ENCODE measurements at regions not wholly inside any gene's neighbourhood (a gene's known extent, or its start where the extent isn't known, plus 50 kb on each side); places are given as distances from the start of the nearest gene placed in this dataset.
"Not testable (repeated sequence)": the region's sequence is repeated elsewhere in the genome, so short reads cannot be mapped to it uniquely, and the experiment has no call there.

- DNase-seq (ENCODE audit: low spot score): no peak
These were observed 1506.8 kb upstream of the B3GALT2 start for GRCh38 chr1:194693244-194693643.

GRCh38 chr1:194684636-194685035 lies 1498.2 kb upstream of the B3GALT2 start:
- no peak for DNase-seq (ENCODE audit: low spot score)

DNA sequence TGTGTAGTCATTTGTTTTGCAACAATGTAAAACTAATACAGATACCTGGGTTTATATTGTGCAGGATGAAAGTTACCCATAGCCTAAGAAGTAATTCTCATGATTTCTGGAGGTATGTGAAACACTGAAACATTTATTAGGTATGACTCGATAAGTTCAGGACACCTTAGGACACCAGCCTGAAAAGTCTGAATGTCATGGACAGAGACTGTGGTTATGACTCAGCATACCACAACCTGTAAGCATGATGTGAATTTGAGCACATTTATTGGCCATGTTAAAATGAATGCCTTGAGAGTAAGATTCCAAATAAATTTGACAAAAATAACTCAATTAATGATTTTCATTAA lies 1471.7 kb upstream of the B3GALT2 start:
- no peak for DNase-seq (ENCODE audit: low spot score)

DNA sequence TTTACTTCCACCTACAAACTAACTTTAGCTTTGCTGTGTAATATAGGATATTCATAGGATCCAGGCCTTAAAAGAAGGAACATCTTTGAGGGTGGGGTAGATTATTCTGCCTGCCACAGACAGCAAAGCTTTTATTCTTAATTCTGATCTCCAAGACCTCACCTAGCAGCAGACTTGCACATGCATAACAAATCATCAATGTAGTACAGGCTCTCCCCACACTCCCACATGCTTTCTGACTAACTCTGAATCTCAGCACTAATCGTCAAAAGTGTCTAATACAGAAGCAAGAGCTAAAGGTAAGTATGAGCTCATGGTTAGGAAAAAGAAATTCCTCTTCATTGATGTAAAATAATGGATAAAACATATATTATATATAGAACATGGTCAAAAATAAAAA lies 1468.5 kb upstream of the B3GALT2 start:
- DNase-seq (ENCODE audit: low spot score): no peak

GRCh38 chr1:194653385-194653784 lies 1467.0 kb upstream of the B3GALT2 start:
- DNase-seq (ENCODE audit: low spot score): no peak

GRCh38 chr1:194647118-194647517 lies 1460.7 kb upstream of the B3GALT2 start:
- no peak for DNase-seq (ENCODE audit: low spot score)

DNA sequence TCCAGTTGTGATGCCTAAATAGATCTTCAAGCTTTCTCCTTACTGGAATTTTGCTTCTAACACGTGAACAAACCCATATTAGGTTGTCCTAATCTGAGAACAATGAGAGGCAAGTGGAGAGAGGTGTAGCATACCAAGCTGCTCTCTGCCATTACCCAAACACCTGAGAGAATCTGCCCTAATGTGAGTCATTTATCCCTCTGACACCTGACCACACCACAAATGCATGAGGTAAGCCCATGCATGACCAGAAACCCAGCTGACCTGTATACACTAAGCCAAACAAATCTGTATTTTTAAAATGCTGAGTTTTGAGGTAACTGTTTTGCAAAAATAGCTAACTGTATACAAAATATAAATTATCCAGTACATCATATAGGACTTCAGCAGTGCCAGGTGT lies 1458.1 kb upstream of the B3GALT2 start:
- no peak for DNase-seq (ENCODE audit: low spot score)

DNA sequence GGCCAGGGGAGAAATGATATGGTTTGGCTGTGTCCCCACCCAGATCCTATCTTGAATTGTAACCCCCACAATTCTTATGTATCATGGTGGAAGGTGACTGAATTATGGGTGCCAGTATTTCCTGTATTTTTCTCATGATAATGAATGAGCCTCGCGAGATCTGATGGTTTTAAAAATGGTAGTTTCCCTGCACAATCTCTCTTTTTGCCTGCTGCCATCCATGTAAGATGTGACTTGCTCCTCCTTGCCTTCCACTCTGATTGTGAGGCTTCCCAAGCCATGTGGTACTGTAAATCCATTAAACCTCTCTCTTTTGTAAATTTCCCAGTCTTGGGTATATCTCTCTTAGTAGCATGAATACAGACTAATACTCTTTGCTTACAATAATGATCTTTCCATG lies 1453.9 kb upstream of the B3GALT2 start:
- no peak for DNase-seq (ENCODE audit: low spot score)

GRCh38 chr1:194629011-194629410 lies 1442.6 kb upstream of the B3GALT2 start:
- no peak for DNase-seq (ENCODE audit: low spot score)

- DNase-seq (ENCODE audit: low spot score): no peak
These were observed 1438.4 kb upstream of the B3GALT2 start for GRCh38 chr1:194624833-194625232.

GRCh38 chr1:194618101-194618500 lies 1431.7 kb upstream of the B3GALT2 start:
- no peak for DNase-seq (ENCODE audit: low spot score)

DNA sequence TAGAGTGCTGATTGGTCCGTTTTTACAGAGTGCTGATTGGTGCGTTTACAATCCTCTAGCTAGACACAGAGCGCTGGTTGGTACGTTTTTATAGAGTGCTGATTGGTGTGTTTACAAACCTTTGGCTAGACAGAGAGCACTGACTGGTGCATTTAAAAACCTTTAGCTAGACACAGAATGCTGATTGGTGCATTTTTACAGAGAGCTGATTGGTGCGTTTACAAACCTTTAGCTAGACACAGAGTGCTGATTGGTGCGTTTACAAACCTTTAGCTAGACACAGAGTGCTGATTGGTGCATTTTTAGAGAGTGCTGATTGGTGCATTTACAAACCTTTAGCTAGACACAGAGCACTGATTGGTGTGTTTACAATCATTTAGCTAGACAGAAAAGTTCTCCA lies 1430.9 kb upstream of the B3GALT2 start:
- DNase-seq (ENCODE audit: low spot score): not testable (repeated sequence)

DNA sequence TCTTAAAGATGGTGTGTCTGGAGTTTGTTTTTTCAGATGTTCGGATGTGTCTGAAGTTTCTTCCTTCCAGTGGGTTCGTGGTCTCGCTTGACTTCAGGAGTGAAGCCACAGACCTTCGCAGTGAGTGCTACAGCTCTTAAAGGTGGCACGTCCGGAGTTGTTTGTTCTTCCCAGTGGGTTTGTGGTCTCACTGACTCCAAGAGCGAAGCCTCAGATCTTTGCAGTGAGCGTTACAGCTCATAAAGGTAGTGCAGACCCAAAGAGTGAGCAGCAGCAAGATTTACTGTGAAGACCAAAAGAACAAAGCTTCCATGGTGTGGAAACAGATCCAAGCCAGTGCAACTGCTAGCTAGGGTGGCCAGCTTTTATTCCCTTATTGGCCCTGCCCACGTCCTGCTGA lies 1430.4 kb upstream of the B3GALT2 start:
- DNase-seq (ENCODE audit: low spot score): no peak

GRCh38 chr1:194602184-194602583 lies 1415.8 kb upstream of the B3GALT2 start:
- DNase-seq (ENCODE audit: low spot score): no peak

DNA sequence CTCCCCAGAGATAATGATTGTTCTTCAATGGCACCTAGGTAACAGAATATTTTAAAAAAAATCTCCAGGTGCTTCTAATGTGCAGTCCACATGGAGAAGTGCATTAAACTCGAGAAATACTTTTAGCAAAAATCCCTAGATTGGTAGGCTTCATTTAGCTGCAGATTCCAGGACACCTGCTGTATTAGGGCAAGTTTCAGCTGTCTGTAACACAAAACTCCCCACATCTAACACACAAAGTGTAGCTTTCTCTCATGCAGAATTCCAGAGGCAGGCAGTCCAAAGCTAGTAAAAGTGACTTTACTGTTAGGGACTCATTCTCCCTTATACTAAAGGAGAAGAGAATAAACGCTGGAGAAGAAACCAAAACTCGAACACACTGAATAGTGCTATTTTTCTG lies 1414.3 kb upstream of the B3GALT2 start:
- DNase-seq (ENCODE audit: low spot score): no peak

- DNase-seq (ENCODE audit: low spot score): peak; percentile 2
These were observed 1411.7 kb upstream of the B3GALT2 start for GRCh38 chr1:194598098-194598497.

- no peak for DNase-seq (ENCODE audit: low spot score)
These were observed 1399.9 kb upstream of the B3GALT2 start for GRCh38 chr1:194586302-194586701.

DNA sequence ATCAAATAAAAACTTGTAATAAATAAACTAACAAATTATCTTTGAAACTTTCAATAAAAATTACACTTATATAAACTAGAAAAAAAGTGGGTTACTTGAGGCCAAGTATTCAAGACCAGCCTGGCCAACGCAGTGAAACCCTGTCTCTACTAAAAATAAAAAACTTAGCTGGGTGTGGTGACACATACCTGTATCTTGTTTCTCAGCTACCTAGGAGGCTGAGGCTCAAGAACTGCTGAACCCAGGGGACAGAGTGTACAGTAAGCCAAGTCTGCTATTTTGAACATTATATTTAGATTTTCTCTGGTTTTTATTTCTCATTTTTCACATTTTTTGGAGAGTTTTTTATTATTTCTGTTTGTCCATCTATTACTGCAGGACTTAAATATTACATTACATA lies 1397.6 kb upstream of the B3GALT2 start:
- no peak for DNase-seq (ENCODE audit: low spot score)

GRCh38 chr1:194570476-194570875 lies 1384.1 kb upstream of the B3GALT2 start:
- DNase-seq (ENCODE audit: low spot score): no peak

DNA sequence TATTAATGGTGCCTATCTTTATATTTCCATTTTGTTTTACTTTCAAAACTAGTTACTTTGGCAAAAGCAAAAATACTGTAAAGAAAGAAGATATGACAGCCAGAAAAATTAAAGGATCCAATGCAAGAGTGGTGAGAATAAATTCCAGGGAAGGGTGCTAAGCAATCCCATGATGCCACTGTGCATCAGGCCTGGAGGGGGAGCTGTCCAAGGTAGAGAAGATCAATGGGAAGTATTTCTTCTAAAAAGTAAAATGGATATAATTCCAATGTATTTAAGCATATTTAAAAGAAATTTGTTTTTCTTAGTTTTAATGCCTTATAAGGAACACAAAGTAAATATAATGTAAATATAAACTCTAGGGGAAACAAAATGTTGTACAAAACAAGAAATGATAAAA lies 1382.2 kb upstream of the B3GALT2 start:
- DNase-seq (ENCODE audit: low spot score): no peak

GRCh38 chr1:194548071-194548470 lies 1361.7 kb upstream of the B3GALT2 start:
- DNase-seq (ENCODE audit: low spot score): no peak

DNA sequence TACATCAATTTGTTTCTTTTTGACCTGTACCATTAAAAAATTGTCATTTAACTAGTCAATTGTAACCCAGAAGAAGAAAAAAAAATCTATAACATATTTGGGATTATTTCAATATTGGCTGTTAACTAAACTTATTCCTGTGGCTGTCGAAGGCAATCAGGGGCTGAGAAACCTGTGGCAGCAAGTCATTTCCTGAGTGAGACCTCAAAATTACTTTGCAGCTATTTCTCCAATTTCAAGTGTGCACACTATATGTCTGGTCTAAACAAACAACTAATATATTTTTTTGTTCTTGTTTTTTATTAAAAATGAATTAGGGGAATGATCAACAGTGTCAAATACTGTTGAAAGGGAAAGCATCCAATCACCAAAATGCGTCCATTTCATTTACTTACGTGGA lies 1357.6 kb upstream of the B3GALT2 start:
- no peak for DNase-seq (ENCODE audit: low spot score)

DNA sequence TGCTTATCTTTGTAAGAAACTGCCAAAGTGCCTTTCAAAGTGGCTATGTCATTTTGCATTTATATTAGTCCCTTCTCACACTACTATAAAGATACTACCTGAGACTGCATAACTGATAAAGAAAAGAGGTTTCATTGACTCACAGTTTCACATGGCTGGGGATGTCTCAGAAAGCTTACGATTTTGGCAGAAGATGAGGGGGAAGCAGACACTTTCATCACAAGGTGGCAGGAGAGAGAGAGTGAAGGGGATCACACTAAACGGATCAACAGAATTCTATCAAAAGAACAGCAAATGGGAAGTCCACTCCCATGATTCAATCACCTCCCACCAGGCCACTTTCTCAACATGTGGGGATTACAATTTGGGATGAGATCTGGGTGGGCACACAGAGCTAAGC lies 1352.0 kb upstream of the B3GALT2 start:
- DNase-seq (ENCODE audit: low spot score): no peak

GRCh38 chr1:194537521-194537920 lies 1351.1 kb upstream of the B3GALT2 start:
- no peak for DNase-seq (ENCODE audit: low spot score)

- no peak for DNase-seq (ENCODE audit: low spot score)
These were observed 1349.0 kb upstream of the B3GALT2 start for GRCh38 chr1:194535369-194535768.
